ENCODE measurements at regions not wholly inside any gene's neighbourhood (a gene's known extent, or its start where the extent isn't known, plus 50 kb on each side); places are given as distances from the start of the nearest gene placed in this dataset.
"Not testable (repeated sequence)": the region's sequence is repeated elsewhere in the genome, so short reads cannot be mapped to it uniquely, and the experiment has no call there.

DNA sequence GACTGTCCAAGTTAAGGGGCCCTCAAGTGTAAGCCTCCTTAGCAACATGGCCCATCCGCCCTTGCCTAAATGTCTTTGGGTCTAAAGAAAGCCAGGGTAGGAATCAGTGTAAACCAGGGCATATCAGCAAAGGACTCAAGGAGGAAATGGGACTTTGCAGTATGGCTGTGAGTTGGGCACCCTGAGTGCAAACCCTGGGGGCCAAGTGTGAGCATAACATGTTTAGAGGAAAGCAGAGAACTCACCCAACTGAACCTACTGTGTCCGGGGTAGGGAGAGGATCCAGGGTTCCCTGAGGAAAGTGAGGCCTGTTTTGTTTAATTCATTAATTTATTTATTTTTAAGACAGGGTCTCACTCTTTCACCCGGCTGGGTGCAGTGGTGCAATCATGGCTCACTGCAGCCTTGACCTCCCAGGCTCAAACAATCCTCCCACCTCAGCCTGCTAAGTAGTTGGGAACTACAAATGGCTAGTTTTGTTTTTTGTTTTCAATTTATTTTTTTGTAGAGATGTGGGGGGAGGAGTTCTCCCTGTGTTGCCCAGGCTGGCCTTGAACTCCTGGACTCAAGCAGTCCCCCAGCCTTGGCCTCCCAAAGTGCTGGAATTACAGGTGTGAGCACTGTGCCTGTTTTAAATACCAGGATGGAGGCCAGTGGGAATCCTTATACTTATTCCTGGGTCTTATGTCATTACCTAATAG, 51.0 kb upstream of the ACTR3 start:
- no peak for DNase-seq
- in situ Hi-C loops (cut with HindIII; ENCODE audit: low pct_ligation_motif_present, low pct_unique_long_range_greater_than_20kb, low sequenced_read_pairs) = no loop called here

DNA sequence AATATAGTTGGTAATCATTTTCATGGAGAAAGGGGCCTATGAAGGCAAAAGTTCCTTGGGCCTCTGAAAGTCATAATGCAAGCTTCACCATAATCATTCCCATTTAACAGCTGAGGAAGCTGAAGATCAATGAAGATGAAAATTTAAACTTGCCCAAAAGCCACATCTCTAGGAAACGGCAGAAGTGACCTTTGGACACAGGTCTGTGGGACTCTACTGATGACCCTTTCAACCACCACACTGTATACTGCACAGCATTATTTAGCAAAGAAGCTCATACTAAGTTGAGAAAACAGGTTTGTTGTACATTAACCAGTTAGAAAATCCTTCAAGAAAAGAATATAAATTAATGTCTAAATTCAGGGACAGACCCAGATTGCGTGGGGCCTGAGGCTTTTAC, 51.6 kb upstream of the ACTR3 start:
- in situ Hi-C loops (cut with HindIII; ENCODE audit: low pct_ligation_motif_present, low pct_unique_long_range_greater_than_20kb, low sequenced_read_pairs) = no loop called here
- DNase-seq = no peak

DNA sequence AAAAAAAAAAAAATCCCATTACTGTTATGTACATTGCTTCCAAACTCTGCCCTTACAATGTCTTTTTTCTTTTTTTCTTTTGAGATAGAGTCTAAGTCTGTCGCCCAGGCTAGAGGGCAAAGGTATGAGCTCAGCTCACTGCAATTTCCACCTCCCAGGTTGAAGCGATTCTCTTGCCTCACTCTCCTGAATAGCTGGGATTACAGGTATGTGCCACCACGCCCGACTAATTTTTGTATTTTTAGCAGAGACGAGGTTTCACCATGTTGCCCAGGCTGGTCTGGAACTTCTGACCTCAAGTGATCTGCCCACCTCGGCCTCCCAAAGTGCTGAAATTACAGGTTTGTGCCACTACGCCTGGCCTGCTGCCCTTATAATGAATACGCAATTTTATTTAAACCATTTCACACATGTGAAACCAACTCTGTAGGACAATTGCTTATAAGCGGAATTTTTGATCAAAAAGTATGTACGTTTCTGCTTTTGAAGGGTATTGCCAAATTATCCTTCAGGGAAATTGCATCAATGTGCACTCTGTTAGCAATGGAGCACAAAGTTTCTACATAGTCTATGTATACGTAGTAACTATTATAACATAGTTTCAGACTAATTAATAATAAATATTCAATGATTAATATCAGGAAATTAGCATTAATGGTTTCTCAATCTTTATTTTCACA, 55.7 kb upstream of the ACTR3 start:
- in situ Hi-C loops (cut with HindIII; ENCODE audit: low pct_ligation_motif_present, low pct_unique_long_range_greater_than_20kb, low sequenced_read_pairs) = no loop called here
- no peak for DNase-seq

DNA sequence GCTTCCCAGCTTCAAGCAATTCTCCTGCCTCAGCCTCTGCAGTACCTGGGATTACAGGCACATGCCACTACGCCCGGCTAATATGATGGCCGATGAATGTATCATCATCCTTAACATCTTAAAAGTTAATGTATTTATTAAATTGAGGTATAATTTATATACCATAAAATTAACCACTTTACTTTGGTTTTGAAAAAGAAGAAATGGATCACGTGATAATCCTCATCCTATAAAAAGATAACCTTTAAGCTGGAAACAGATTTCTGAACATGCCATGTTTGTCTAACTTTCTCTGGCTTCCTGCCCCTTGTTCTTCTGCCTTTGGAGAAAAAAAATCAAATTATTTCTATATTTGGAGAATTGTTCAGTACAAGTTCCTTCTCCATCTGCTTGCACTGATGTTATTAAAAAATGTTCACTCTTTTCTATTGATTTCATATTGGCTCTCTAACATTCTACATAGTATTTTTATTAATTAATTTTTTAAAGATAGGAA, 57.0 kb upstream of the ACTR3 start:
- in situ Hi-C loops (cut with HindIII; ENCODE audit: low pct_ligation_motif_present, low pct_unique_long_range_greater_than_20kb, low sequenced_read_pairs) = no loop called here
- DNase-seq = no peak

DNA sequence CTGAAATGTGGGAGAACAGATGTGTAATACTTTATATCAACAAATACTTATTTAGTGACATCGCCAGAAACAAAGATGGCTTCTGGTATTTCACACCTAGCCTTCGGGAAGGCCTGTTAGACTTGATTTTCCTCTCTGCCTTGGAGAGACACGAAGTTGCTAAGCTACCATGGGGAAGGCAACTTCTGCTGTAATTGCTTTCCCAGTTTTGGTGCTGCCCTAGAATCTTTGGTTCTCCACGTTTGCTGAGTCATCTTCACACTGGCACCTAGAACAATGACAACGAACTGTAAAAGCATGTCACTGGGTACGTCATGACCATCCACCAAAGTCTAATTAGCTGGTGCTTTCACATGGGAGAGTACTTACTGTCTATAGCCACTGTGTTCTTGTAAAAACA, 58.7 kb upstream of the ACTR3 start:
- no peak for DNase-seq
- in situ Hi-C loops (cut with HindIII; ENCODE audit: low pct_ligation_motif_present, low pct_unique_long_range_greater_than_20kb, low sequenced_read_pairs) = no loop called here

DNA sequence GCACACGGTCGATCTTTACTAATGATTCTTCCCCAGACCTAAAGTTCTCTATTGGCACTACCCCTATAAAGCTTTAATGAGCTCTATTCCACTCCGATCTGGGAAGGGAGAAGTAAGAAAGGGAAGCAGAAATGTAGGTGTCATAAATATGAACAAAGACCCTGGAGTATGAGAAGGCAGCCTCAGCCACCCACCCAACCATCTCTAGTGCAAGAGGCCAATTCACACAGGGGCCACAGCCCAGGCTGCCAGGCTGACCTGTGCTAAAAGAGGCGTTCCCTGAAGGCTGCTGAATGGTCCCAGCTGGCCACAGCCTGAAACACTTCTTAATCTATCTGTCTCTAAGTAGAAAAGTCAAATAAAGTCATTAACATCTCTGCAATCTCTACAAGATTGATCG, 60.1 kb upstream of the ACTR3 start:
- no peak for DNase-seq
- in situ Hi-C loops (cut with HindIII; ENCODE audit: low pct_ligation_motif_present, low pct_unique_long_range_greater_than_20kb, low sequenced_read_pairs) = no loop called here

DNA sequence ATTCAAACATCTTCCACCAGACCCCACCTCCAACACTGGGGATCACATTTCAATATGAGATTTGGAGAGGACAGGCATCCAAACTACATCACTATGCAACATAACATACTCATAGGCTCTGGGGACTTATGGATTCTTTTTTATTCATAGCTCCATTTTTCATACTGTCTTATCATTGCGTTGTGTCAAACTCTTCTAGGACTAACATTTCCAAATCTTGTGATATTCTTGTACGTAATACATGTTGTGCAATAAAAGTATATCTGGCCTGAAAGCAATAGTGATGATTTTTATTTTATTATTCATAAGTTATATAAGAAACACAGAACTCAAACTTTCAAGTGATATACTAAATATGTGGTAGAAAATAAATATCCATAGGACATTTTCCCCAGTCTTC, 60.6 kb upstream of the ACTR3 start:
- in situ Hi-C loops (cut with HindIII; ENCODE audit: low pct_ligation_motif_present, low pct_unique_long_range_greater_than_20kb, low sequenced_read_pairs) = no loop called here
- DNase-seq = no peak

DNA sequence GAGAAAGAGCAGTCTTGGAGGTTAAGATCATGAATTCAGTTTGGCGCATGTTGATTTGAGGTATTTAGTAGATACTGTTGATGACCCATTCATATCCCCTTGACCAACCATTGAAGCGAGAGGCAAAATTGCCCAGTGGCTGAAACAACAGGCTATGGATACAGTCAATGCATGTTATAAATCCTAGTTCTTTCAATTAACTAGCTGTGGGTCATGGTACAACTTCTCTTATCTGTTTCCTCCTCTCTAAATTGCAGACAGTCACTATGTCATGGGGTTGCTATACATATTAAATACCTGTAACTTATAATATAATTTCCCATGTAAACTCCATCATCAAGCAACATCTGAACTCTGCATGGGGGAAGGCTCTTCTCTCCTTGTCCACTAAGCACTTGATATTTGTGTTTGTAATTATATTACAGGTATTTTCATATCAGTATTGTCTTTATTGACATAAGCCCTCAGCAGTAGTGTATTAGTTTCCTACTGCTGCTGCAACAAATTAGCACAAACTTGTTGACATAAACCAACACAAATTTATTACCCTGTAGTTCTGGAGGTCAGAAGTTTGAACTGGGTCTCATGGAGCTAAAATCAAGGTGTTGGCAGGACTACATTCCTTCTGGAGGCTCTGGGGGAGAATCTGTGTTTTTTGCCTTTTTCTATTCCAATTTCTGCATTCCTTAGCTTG, 61.7 kb upstream of the ACTR3 start:
- in situ Hi-C loops (cut with HindIII; ENCODE audit: low pct_ligation_motif_present, low pct_unique_long_range_greater_than_20kb, low sequenced_read_pairs) = no loop called here
- DNase-seq = no peak

DNA sequence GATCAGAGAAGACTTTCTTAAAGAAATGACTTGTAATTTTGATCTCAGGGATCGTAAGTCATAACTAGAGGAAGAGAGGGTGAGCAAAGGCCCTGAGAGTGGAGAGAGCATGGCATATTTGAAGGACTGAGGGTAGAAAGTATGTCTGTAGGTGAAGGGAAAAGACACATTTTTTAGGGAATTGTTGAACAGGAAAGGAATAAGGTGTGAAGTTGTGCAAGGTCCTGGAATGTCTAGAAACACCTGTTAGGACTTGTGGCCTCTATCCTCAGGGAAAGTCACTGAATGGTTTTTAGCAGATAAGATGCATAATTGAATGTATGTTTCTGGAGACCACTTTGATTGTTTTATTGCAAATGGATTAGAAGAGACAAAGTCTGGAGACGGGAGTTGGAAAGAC, 62.5 kb upstream of the ACTR3 start:
- in situ Hi-C loops (cut with HindIII; ENCODE audit: low pct_ligation_motif_present, low pct_unique_long_range_greater_than_20kb, low sequenced_read_pairs) = no loop called here
- no peak for DNase-seq

DNA sequence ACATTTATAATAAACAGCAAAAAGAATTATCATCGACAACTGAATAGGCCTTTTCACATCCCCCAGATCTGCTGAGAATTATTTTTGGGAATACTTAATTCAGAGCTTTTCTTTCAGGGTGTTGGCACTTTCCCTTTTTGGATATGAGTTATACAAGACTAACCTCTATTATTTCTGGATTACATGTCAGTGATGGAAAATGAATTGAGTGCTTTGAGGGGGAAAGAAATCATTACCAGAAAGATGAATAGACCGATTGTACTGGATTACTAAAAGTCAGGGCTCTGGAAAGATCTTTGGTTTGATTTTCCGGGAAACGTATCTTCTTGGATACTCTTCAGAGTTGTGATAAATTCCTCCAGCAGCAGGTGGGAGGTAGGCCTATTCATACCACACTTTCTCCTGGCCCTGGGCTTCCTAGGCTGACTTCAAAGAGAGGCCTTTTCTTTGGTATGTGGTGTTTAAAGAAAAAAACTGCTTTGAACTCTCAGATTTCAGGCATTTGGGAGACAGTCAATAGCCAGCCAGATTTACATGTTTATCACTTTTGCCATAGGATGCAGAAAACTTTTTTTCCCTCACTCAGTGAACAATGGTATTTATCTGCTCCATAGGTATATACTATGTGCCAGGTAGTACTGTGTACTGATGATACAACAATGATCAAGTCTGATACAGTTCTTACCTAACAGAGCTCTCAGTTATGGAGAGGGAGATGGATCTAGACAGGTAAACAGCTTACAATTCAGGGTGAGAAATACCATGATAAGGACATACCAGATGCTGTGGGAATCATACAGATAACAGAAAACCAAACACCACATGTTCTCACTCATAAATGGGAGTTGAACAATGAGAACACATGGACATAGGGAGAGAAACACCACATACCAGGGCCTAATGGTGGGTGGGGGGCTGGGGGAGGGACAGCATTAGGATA, 63.3 kb upstream of the ACTR3 start:
- in situ Hi-C loops (cut with HindIII; ENCODE audit: low pct_ligation_motif_present, low pct_unique_long_range_greater_than_20kb, low sequenced_read_pairs) = no loop called here
- DNase-seq = no peak

DNA sequence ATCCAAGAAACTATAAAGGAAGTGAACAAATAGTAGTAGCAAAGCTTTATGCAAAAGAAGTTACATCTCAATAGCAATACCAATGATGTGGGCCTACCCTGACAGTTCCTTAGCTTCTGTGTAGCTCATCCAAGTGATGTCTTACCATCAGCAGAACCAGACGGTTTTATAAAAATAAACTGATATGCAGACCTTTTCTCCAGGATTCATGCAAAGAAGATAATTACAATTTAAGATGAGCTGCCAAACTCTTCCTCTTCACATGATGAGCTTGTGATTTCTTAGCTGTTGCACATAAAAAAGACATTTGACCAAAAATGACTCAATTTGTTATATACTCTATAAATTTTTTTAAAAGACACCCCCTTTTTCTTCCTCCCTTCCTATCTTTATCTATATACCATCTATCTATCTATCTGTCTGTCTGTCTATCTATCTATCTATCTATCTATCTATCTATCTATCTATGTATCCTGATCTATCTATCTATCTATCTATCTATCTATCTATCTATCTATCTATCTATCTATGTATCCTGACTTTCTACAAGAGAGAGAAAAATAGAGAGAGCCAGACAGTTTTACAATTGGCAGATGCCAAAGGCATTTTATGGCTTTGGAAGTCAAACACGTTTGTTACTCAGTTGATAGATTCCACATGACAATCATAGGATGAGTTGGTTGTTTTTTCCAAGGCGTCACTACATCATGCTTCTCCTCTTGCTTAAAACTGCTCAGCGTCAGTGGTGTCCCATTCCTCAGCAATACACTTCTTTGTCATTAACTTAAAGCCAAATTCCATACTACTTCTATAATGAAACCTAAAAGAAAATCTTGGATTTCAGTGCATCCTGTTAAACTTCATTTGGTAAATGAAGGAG, 65.9 kb upstream of the ACTR3 start:
- no peak for DNase-seq
- in situ Hi-C loops (cut with HindIII; ENCODE audit: low pct_ligation_motif_present, low pct_unique_long_range_greater_than_20kb, low sequenced_read_pairs) = no loop called here

DNA sequence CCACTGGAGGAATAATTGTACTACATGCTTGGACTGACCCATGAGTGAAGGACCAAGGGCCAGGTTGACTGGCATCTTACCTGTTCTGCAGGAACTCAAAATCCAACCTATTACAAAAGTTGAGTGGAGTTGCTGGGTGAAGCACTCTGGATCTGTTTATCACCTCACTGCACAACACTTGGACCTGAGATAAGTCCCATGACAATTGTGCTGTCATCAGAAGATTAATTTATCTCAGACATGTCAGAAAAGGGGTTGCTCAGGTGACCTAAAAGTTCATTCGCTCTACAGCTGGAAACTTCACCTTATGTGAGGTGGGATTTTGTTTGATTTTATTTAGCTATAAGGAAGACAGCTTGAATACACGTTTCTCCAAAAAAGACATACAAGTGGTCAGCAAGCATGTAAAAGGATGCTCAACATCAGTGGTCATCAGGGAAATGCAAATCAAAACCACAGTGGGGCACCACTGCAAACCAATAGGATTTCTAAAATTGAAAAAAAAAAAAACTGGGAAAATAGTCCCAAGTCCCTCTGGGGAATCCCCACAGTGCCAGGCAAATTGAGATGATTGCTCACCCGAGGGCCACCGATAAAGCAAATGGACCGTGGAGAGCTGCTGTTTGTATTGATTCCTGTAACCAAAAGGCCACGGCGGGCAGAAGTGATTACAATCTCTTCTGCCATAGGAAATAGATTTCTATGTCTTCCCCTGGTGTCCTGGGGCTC, 65.8 kb upstream of the SLC35F5 start:
- in situ Hi-C loops (cut with HindIII; ENCODE audit: low pct_ligation_motif_present, low pct_unique_long_range_greater_than_20kb, low sequenced_read_pairs) = no loop called here
- peak; percentile 27 for DNase-seq

DNA sequence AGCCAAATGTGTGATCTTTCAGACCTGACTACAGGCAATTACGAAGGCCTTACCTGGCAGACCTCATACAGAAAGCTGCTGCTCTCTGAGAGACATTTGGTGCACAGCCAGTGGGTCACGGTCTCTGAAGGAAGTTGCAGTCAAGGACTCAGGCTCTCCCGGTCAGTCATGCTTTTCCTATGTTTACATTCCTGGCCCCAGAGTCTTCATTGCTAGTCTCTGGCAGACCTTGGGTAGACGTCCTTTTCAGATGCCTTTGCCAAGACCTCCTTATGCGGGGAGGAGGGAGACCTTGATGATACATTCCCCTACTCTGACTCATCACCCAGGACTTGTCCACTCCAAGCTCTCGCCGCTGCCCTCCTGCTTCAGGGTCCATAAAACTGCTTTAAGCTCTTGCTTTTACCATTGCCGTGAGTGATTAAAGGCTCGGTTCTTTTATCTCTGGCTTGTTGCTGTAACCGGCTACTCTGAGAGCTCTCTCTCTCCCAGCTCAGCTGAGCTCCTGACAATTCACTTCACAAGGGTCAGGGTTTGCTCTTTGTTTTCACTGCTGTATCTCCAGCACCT, 62.0 kb upstream of the SLC35F5 start:
- in situ Hi-C loops (cut with HindIII; ENCODE audit: low pct_ligation_motif_present, low pct_unique_long_range_greater_than_20kb, low sequenced_read_pairs) = no loop called here
- peak; percentile 100 for DNase-seq

DNA sequence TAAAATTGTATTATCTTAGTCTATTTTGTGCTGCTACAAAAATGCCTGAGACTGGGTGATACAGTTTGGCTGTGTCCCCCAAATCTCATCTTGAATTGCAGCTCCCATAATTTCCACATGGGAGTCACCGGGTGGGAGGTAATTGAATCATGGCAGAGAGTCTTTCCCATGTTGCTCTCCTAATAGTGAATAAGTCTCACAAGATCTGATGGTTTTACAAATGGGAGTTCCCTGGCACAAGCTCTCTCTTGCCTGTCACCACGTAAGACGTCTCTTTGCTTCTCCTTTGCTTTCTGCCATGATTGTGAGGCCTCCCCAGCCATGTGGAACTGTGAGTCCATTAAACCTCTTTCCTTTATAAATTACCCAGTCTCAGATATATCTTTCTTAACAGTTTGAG, 57.0 kb upstream of the SLC35F5 start:
- DNase-seq; in situ Hi-C loops (cut with HindIII; ENCODE audit: low pct_ligation_motif_present, low pct_unique_long_range_greater_than_20kb, low sequenced_read_pairs): not testable (repeated sequence)

DNA sequence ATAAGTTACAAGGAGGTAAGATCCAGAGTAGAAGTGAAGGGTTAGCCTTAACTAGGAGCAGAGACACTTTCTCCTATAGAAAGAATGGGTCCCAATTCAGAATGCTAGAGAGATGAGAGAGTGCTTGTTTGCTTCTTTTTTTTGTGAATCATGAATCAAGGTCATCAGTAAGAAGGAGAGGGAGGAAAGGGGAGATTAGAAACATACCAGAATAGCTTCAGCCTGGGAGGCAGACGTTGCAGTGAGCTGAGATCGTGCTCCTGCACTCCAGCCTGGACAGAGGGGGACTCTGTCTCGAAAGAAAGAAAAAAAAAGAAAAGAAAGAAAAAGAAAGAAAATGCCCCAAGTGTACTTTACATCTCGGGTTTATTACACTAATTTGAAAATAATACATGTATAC, 55.8 kb upstream of the SLC35F5 start:
- in situ Hi-C loops (cut with HindIII; ENCODE audit: low pct_ligation_motif_present, low pct_unique_long_range_greater_than_20kb, low sequenced_read_pairs) = no loop called here

DNA sequence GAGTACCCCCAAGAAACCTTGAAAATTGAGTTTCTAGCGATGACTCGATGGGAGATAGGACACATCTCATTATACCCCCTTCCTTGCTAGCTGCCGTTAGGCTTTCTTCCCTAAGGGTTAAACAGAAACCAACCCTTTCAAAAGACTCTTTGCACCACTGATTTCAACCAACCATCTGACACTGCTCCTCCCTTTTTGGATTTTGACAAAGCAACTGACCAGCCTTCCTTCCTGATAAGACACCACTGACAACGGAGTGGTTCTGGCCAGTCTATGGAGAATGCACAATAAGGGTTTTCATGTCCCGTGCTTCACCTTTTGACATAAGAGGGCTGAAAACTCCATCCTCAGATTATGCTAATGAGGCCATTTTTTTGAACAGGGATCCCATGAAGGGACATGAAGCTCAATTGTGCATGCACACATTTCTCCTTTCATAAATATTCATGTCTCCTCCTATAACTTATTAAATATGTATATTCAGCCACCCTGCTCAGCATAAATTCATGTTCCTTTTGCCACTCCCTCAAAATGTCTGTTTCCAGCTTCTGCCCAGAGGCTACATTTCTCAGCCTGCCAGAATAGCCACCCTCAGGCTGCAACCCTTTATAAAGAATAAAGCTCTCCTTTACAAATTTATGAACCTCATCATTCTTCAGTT, 52.8 kb upstream of the SLC35F5 start:
- in situ Hi-C loops (cut with HindIII; ENCODE audit: low pct_ligation_motif_present, low pct_unique_long_range_greater_than_20kb, low sequenced_read_pairs) = no loop called here
- no peak for DNase-seq

More for the DNA sequence above, 55.8 kb upstream of the SLC35F5 start:
- no peak for DNase-seq
